HG03175 (cell line): ENCODE measurements at regions not wholly inside any gene's neighbourhood (a gene's known extent, or its start where the extent isn't known, plus 50 kb on each side); places are given as distances from the start of the nearest gene placed in this dataset.

Experiments used
- ATAC-seq: cut with Tn5 transposase; IDR thresholded peaks from one replicate; pipeline ENCODE4 v1.9.1; 2021; ENCODE audit warnings: mild to moderate bottlenecking, moderate library complexity; ENCODE audit not compliant: unreplicated experiment

GRCh38 chr3:157751386-157751785 lies 248.2 kb upstream of the VEPH1 start:
- no peak for ATAC-seq

- no peak for ATAC-seq
Observed at GRCh38 chr3:157746391-157746790, 243.2 kb upstream of the VEPH1 start.

- no peak for ATAC-seq
Observed at GRCh38 chr3:157741607-157742006, 238.4 kb upstream of the VEPH1 start.

GRCh38 chr3:157738441-157738840 lies 235.2 kb upstream of the VEPH1 start:
- no peak for ATAC-seq

- ATAC-seq: no peak
Observed at GRCh38 chr3:157718800-157719199, 215.6 kb upstream of the VEPH1 start.

GRCh38 chr3:157713101-157713500 lies 209.9 kb upstream of the VEPH1 start:
- no peak for ATAC-seq

- ATAC-seq: no peak
Observed at GRCh38 chr3:157705258-157705657, 202.0 kb upstream of the VEPH1 start.

GRCh38 chr3:157700405-157700804 lies 197.2 kb upstream of the VEPH1 start:
- ATAC-seq: no peak

- ATAC-seq: no peak
Observed at GRCh38 chr3:157695586-157695985, 192.4 kb upstream of the VEPH1 start.

- ATAC-seq: no peak
Observed at GRCh38 chr3:157695103-157695502, 191.9 kb upstream of the VEPH1 start.

GRCh38 chr3:157693762-157694161 lies 190.5 kb upstream of the VEPH1 start:
- ATAC-seq: no peak

GRCh38 chr3:157692468-157692867 lies 189.3 kb upstream of the VEPH1 start:
- ATAC-seq: peak; percentile 85

- no peak for ATAC-seq
Observed at GRCh38 chr3:157683668-157684067, 180.5 kb upstream of the VEPH1 start.

GRCh38 chr3:157672061-157672460 lies 168.8 kb upstream of the VEPH1 start:
- no peak for ATAC-seq

GRCh38 chr3:157671656-157672055 lies 168.4 kb upstream of the VEPH1 start:
- no peak for ATAC-seq

- ATAC-seq: no peak
Observed at GRCh38 chr3:157669416-157669815, 166.2 kb upstream of the VEPH1 start.

- ATAC-seq: no peak
Observed at GRCh38 chr3:157667493-157667892, 164.3 kb upstream of the VEPH1 start.

- ATAC-seq: no peak
Observed at GRCh38 chr3:157662171-157662570, 159.0 kb upstream of the VEPH1 start.

GRCh38 chr3:157660847-157661246 lies 157.6 kb upstream of the VEPH1 start:
- no peak for ATAC-seq

GRCh38 chr3:157652366-157652765 lies 149.2 kb upstream of the VEPH1 start:
- no peak for ATAC-seq

- ATAC-seq: no peak
Observed at GRCh38 chr3:157650699-157651098, 147.5 kb upstream of the VEPH1 start.

GRCh38 chr3:157650172-157650571 lies 147.0 kb upstream of the VEPH1 start:
- no peak for ATAC-seq

GRCh38 chr3:157649511-157649910 lies 146.3 kb upstream of the VEPH1 start:
- no peak for ATAC-seq

- ATAC-seq: no peak
Observed at GRCh38 chr3:157647820-157648219, 144.6 kb upstream of the VEPH1 start.
